Lower leg skin (tissue), 3 donors: ENCODE measurements at regions not wholly inside any gene's neighbourhood (a gene's known extent, or its start where the extent isn't known, plus 50 kb on each side); places are given as distances from the start of the nearest gene placed in this dataset.

Experiments
- CTCF ChIP-seq, 3 donors: fragments of 450-650 bp; IDR thresholded peaks; one replicate each; pipeline ENCODE4 v1.5.1; 2016; ENCODE audit warnings: antibody characterized with exemption in 3 of 3, mild to moderate bottlenecking in 3 of 3, moderate library complexity in 2 of 3
- POLR2A ChIP-seq, 2 donors: fragments of 450-650 bp; IDR thresholded peaks; one replicate each; pipeline ENCODE4 v1.6.1; 2016 to 2017; ENCODE audit warnings: antibody characterized with exemption in 2 of 2, mild to moderate bottlenecking in 1 of 2, moderate library complexity in 1 of 2

- TF ChIP-seq POLR2A (IDR thresholded peaks at IDR 0.05) (no peak), CTCF (IDR thresholded peaks at IDR 0.05) (no peak)
Observed at GRCh38 chr6:67683960-67684359, 951.1 kb upstream of the ADGRB3 start.
